ENCODE measurements at regions not wholly inside any gene's neighbourhood (a gene's known extent, or its start where the extent isn't known, plus 50 kb on each side); places are given as distances from the start of the nearest gene placed in this dataset.
"Not testable (repeated sequence)": the region's sequence is repeated elsewhere in the genome, so short reads cannot be mapped to it uniquely, and the experiment has no call there.

- H3K27ac ChIP-seq (ENCODE audit: low read length): no peak overlapping the region
- H3K79me2 ChIP-seq (replicated peaks; ENCODE audit: insufficient read depth, low read length): no peaks in the 10 kb centered on the region
- no peak overlapping the region for H3K4me2 ChIP-seq (ENCODE audit: low read length)
- H3K36me3 ChIP-seq (ENCODE audit: insufficient read depth, low read length): no peaks in the 10 kb centered on the region
- H3K27me3 ChIP-seq (ENCODE audit: insufficient read depth, low read depth, low read length): no peaks in the 10 kb centered on the region
- H3F3A ChIP-seq (ENCODE audit: insufficient read depth, low read length, poor library complexity, severe bottlenecking): no peaks in the 10 kb centered on the region
- no peaks in the 10 kb centered on the region for H3K9me3 ChIP-seq (ENCODE audit: low read length)
- no peak overlapping the region for H3K9ac ChIP-seq (ENCODE audit: low read length)
- no peak overlapping the region for H2AFZ ChIP-seq (ENCODE audit: low read depth, low read length)
- no peak overlapping the region for H3K4me3 ChIP-seq (ENCODE audit: low read length)
- no peaks in the 10 kb centered on the region for H3K9me2 ChIP-seq (ENCODE audit: insufficient read depth, low read length)
- no peak for TF ChIP-seq MXI1 (conservative IDR thresholded peaks at IDR 0.05; ENCODE audit: poor library complexity, severe bottlenecking)
- TF ChIP-seq REST (IDR thresholded peaks at IDR 0.05; ENCODE audit: borderline replicate concordance): no peak
- no peak for TF ChIP-seq EP300 (conservative IDR thresholded peaks at IDR 0.05; ENCODE audit: poor library complexity, severe bottlenecking)
- no peak for TF ChIP-seq TAF1 (IDR thresholded peaks at IDR 0.05; ENCODE audit: low read depth)
- no peak for TF ChIP-seq POLR2AphosphoS5 (IDR thresholded peaks at IDR 0.05)
- no peak for TF ChIP-seq EZH2 (IDR thresholded peaks at IDR 0.05; ENCODE audit: borderline replicate concordance, insufficient read depth, low read length, poor library complexity, severe bottlenecking)
- TF ChIP-seq RAD21 (conservative IDR thresholded peaks at IDR 0.05): no peak
- TF ChIP-seq SMC3 (conservative IDR thresholded peaks at IDR 0.05; ENCODE audit: poor library complexity): no peak
- no peak for TF ChIP-seq CTCF (IDR thresholded peaks at IDR 0.05; ENCODE audit: poor library complexity, severe bottlenecking)
- H4K20me1 ChIP-seq (ENCODE audit: insufficient read depth): no peaks in the 10 kb centered on the region
Measured at GRCh38 chr3:110327870-110328269, 743.7 kb upstream of the NECTIN3 start.

GRCh38 chr3:110331562-110331961 lies 740.1 kb upstream of the NECTIN3 start:
- not testable (repeated sequence) for H3F3A ChIP-seq (ENCODE audit: insufficient read depth, low read length, poor library complexity, severe bottlenecking); H3K27me3 ChIP-seq (ENCODE audit: insufficient read depth, low read depth, low read length); H2AFZ ChIP-seq (ENCODE audit: low read depth, low read length); H3K4me2 ChIP-seq (ENCODE audit: low read length); H3K9ac ChIP-seq (ENCODE audit: low read length); H3K4me3 ChIP-seq (ENCODE audit: low read length); H3K9me3 ChIP-seq (ENCODE audit: low read length); H3K79me2 ChIP-seq (replicated peaks; ENCODE audit: insufficient read depth, low read length); H3K27ac ChIP-seq (ENCODE audit: low read length); H4K20me1 ChIP-seq (ENCODE audit: insufficient read depth); H3K36me3 ChIP-seq (ENCODE audit: insufficient read depth, low read length); H3K9me2 ChIP-seq (ENCODE audit: insufficient read depth, low read length)

- Histone ChIP-seq H3K9ac (ENCODE audit: low read length) (no peak overlapping the region), H2AFZ (ENCODE audit: low read depth, low read length) (no peak overlapping the region), H3F3A (ENCODE audit: insufficient read depth, low read length, poor library complexity, severe bottlenecking) (no peaks in the 10 kb centered on the region), H3K4me3 (ENCODE audit: low read length) (no peak overlapping the region), H4K20me1 (ENCODE audit: insufficient read depth) (no peaks in the 10 kb centered on the region), H3K27ac (ENCODE audit: low read length) (no peak overlapping the region), H3K79me2 (replicated peaks; ENCODE audit: insufficient read depth, low read length) (no peaks in the 10 kb centered on the region), H3K9me3 (ENCODE audit: low read length) (no peaks in the 10 kb centered on the region), H3K9me2 (ENCODE audit: insufficient read depth, low read length) (no peaks in the 10 kb centered on the region), H3K27me3 (ENCODE audit: insufficient read depth, low read depth, low read length) (no peaks in the 10 kb centered on the region), H3K4me2 (ENCODE audit: low read length) (no peak overlapping the region), H3K36me3 (ENCODE audit: insufficient read depth, low read length) (no peaks in the 10 kb centered on the region)
- TF ChIP-seq TAF1 (IDR thresholded peaks at IDR 0.05; ENCODE audit: low read depth): no peak
- TF ChIP-seq POLR2AphosphoS5 (IDR thresholded peaks at IDR 0.05): no peak
- no peak for TF ChIP-seq MXI1 (conservative IDR thresholded peaks at IDR 0.05; ENCODE audit: poor library complexity, severe bottlenecking)
- no peak for TF ChIP-seq EP300 (conservative IDR thresholded peaks at IDR 0.05; ENCODE audit: poor library complexity, severe bottlenecking)
- no peak for TF ChIP-seq CTCF (IDR thresholded peaks at IDR 0.05; ENCODE audit: poor library complexity, severe bottlenecking)
- TF ChIP-seq EZH2 (IDR thresholded peaks at IDR 0.05; ENCODE audit: borderline replicate concordance, insufficient read depth, low read length, poor library complexity, severe bottlenecking): no peak
- no peak for TF ChIP-seq SMC3 (conservative IDR thresholded peaks at IDR 0.05; ENCODE audit: poor library complexity)
- no peak for TF ChIP-seq RAD21 (conservative IDR thresholded peaks at IDR 0.05)
- TF ChIP-seq REST (IDR thresholded peaks at IDR 0.05; ENCODE audit: borderline replicate concordance): no peak
Measured at GRCh38 chr3:110332629-110333028, 739.0 kb upstream of the NECTIN3 start.
